ENCODE measurements at regions not wholly inside any gene's neighbourhood (a gene's known extent, or its start where the extent isn't known, plus 50 kb on each side); places are given as distances from the start of the nearest gene placed in this dataset.

GRCh38 chr6:3648724-3649123, 102.8 kb downstream of the PXDC1 start:
- no peak for TF ChIP-seq CTBP1 (IDR thresholded peaks at IDR 0.05; ENCODE audit: borderline replicate concordance)
- no peak for TF ChIP-seq FOXK2 (IDR thresholded peaks at IDR 0.05)
- TF ChIP-seq NFRKB (IDR thresholded peaks at IDR 0.05): no peak
- no peak for TF ChIP-seq SP1 (IDR thresholded peaks at IDR 0.05)
- no peak for TF ChIP-seq FOXM1 (IDR thresholded peaks at IDR 0.05; ENCODE audit: borderline replicate concordance)
- TF ChIP-seq ELF4 (IDR thresholded peaks at IDR 0.05): no peak
- no peak for TF ChIP-seq BHLHE40 (IDR thresholded peaks at IDR 0.05; ENCODE audit: borderline replicate concordance)
- no peak for TF ChIP-seq SUZ12 (IDR thresholded peaks at IDR 0.05)
- TF ChIP-seq ARNT (IDR thresholded peaks at IDR 0.05): no peak
- no peak for TF ChIP-seq PKNOX1 (IDR thresholded peaks at IDR 0.05)
- no peak for TF ChIP-seq L3MBTL2 (conservative IDR thresholded peaks at IDR 0.05)
- TF ChIP-seq LEF1 (IDR thresholded peaks at IDR 0.05; ENCODE audit: borderline replicate concordance): no peak
